Ishikawa (cell line): ENCODE measurements at regions not wholly inside any gene's neighbourhood (a gene's known extent, or its start where the extent isn't known, plus 50 kb on each side); places are given as distances from the start of the nearest gene placed in this dataset.

ENCODE experiments used
- CEBPB ChIP-seq: IDR thresholded peaks from 2 replicates; pipeline ENCODE4 v1.6.1; 2012
- CREB1 ChIP-seq: IDR thresholded peaks from 2 replicates; pipeline ENCODE4 v1.6.1; 2012; ENCODE audit warnings: low read depth
- EGR1 ChIP-seq: IDR thresholded peaks from 2 replicates; pipeline ENCODE4 v1.6.1; 2012
- EP300 ChIP-seq: IDR thresholded peaks from 2 replicates; pipeline ENCODE4 v1.6.1; 2012; ENCODE audit warnings: borderline replicate concordance
- FOXM1 ChIP-seq: IDR thresholded peaks from 2 replicates; pipeline ENCODE4 v1.6.1; 2012; ENCODE audit warnings: low read depth, borderline replicate concordance
- MAX ChIP-seq: IDR thresholded peaks from 2 replicates; pipeline ENCODE4 v1.6.1; 2012
- NFIC ChIP-seq: IDR thresholded peaks from 2 replicates; pipeline ENCODE4 v1.6.1; 2012
- RAD21 ChIP-seq: IDR thresholded peaks from 2 replicates; pipeline ENCODE4 v1.6.1; 2012; ENCODE audit warnings: low read depth
- REST ChIP-seq: IDR thresholded peaks from 2 replicates; pipeline ENCODE4 v1.6.1; 2012; ENCODE audit warnings: low read depth, mild to moderate bottlenecking
- TAF1 ChIP-seq: IDR thresholded peaks from 2 replicates; pipeline ENCODE4 v1.6.1; 2012; ENCODE audit warnings: low read depth, mild to moderate bottlenecking
- TCF12 ChIP-seq: IDR thresholded peaks from 2 replicates; pipeline ENCODE4 v1.6.1; 2012; ENCODE audit warnings: low read depth
- TEAD4 ChIP-seq: IDR thresholded peaks from 2 replicates; pipeline ENCODE4 v1.6.1; 2012
- USF1 ChIP-seq: IDR thresholded peaks from 2 replicates; pipeline ENCODE4 v1.6.1; 2012
- YY1 ChIP-seq: IDR thresholded peaks from 2 replicates; pipeline ENCODE4 v1.6.1; 2012; ENCODE audit warnings: low read depth
- ZBTB7A ChIP-seq: IDR thresholded peaks from 2 replicates; pipeline ENCODE4 v1.6.1; 2012; ENCODE audit warnings: low read depth

- TF ChIP-seq MAX (no peak), EP300 (no peak), TCF12 (no peak), ZBTB7A (no peak)
These were observed 1395.7 kb downstream of the STIM2 start for GRCh38 chr4:28256295-28256694.

- TF ChIP-seq YY1, result no peak
- no peak for TF ChIP-seq TEAD4
- TF ChIP-seq CREB1, result no peak
- TF ChIP-seq FOXM1, result no peak
- TF ChIP-seq RAD21, result no peak
- TF ChIP-seq NFIC, result no peak
- TF ChIP-seq USF1, result no peak
- TF ChIP-seq MAX, result no peak
- TF ChIP-seq EP300, result no peak
- TF ChIP-seq REST, result no peak
These were observed 1399.3 kb downstream of the STIM2 start for GRCh38 chr4:28259951-28260350.

- TF ChIP-seq ZBTB7A, result no peak
- TF ChIP-seq USF1, result no peak
These were observed 1406.5 kb downstream of the STIM2 start for GRCh38 chr4:28267166-28267565.

- no peak for TF ChIP-seq TCF12
These were observed 1408.8 kb downstream of the STIM2 start for GRCh38 chr4:28269426-28269825.

- TF ChIP-seq ZBTB7A, result no peak
- TF ChIP-seq EP300, result no peak
- no peak for TF ChIP-seq RAD21
- TF ChIP-seq NFIC, result no peak
- TF ChIP-seq MAX, result no peak
- TF ChIP-seq TEAD4, result no peak
- TF ChIP-seq USF1, result no peak
- TF ChIP-seq TAF1, result no peak
- TF ChIP-seq CREB1, result no peak
These were observed 1417.3 kb downstream of the STIM2 start for GRCh38 chr4:28277931-28278330.

- TF ChIP-seq USF1, result no peak
- TF ChIP-seq FOXM1, result no peak
- TF ChIP-seq NFIC, result no peak
- TF ChIP-seq CREB1, result no peak
- TF ChIP-seq CEBPB, result no peak
- TF ChIP-seq ZBTB7A, result no peak
- no peak for TF ChIP-seq REST
These were observed 1418.0 kb downstream of the STIM2 start for GRCh38 chr4:28278676-28279075.

- TF ChIP-seq CREB1, result no peak
- no peak for TF ChIP-seq TAF1
- TF ChIP-seq YY1, result no peak
- TF ChIP-seq MAX, result no peak
- TF ChIP-seq TEAD4, result no peak
- TF ChIP-seq ZBTB7A, result no peak
- TF ChIP-seq TCF12, result no peak
- TF ChIP-seq EGR1, result no peak
- TF ChIP-seq REST, result no peak
- TF ChIP-seq USF1, result no peak
- no peak for TF ChIP-seq CEBPB
- no peak for TF ChIP-seq FOXM1
- no peak for TF ChIP-seq EP300
These were observed 1418.6 kb downstream of the STIM2 start for GRCh38 chr4:28279249-28279648.
